Gastroesophageal sphincter (tissue), 3 donors: ENCODE measurements at regions not wholly inside any gene's neighbourhood (a gene's known extent, or its start where the extent isn't known, plus 50 kb on each side); places are given as distances from the start of the nearest gene placed in this dataset.

ENCODE experiments used
- POLR2A ChIP-seq, 2 donors: fragments of 450-650 bp; IDR thresholded peaks; one replicate each; pipeline ENCODE4 v1.6.1; 2017; ENCODE audit warnings: antibody characterized with exemption in 2 of 2, mild to moderate bottlenecking in 2 of 2, moderate library complexity in 1 of 2
- POLR2AphosphoS5 ChIP-seq: sonication (generic); formaldehyde crosslinking; IDR thresholded peaks from one replicate; pipeline ENCODE4 v1.6.1; 2017; ENCODE audit warnings: antibody characterized with exemption
- TF ChIP-seq, protein P1 (sequence below), 4 experiments: fragments of 200-600 bp in 2 of 4; fragments of 450-650 bp in 2 of 4; sonication (generic) in 1 of 4; IDR thresholded peaks; one replicate each; pipeline ENCODE4 v1.5.1; 2017 to 2019; ENCODE audit warnings: antibody characterized with exemption in 4 of 4, mild to moderate bottlenecking in 2 of 4, moderate library complexity in 2 of 4

DNA sequence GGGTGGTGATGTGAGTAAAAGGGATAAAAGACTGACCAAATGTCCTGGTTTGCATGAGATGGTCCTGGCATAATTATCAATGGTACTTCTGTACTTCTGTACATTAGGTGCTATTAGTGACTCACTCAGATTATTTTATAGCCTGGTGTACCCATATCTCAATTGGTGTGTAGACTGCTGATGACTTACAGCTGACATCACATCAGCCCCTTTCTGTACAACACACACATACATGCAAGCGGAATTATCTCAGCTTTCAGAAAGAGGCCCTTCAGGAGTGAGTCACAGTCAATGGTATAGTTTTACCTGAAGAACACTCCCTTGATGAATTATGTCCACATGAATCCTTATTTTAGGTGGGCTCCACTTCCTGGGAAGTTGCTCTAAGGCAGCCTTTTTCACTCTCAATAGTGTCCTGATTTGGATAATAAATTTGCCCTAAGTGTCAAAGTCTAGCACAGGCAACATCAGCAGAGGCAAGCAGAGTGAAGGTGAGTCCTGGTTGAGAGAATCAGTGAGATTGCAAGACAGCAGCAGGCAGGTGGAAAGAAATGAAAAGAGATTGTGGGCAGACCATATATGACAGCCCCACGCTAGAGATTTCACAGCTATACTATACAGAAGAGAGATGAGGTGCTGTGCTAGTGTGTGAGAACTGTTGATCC lies 137.0 kb downstream of the ZPLD1 start:
- TF ChIP-seq, protein P1, sequence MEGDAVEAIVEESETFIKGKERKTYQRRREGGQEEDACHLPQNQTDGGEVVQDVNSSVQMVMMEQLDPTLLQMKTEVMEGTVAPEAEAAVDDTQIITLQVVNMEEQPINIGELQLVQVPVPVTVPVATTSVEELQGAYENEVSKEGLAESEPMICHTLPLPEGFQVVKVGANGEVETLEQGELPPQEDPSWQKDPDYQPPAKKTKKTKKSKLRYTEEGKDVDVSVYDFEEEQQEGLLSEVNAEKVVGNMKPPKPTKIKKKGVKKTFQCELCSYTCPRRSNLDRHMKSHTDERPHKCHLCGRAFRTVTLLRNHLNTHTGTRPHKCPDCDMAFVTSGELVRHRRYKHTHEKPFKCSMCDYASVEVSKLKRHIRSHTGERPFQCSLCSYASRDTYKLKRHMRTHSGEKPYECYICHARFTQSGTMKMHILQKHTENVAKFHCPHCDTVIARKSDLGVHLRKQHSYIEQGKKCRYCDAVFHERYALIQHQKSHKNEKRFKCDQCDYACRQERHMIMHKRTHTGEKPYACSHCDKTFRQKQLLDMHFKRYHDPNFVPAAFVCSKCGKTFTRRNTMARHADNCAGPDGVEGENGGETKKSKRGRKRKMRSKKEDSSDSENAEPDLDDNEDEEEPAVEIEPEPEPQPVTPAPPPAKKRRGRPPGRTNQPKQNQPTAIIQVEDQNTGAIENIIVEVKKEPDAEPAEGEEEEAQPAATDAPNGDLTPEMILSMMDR (IDR thresholded peaks at IDR 0.05) = no peak
- TF ChIP-seq POLR2AphosphoS5 = no peak
- no peak for TF ChIP-seq POLR2A (IDR thresholded peaks at IDR 0.05)
